A172 (cell line): ENCODE measurements at regions not wholly inside any gene's neighbourhood (a gene's known extent, or its start where the extent isn't known, plus 50 kb on each side); places are given as distances from the start of the nearest gene placed in this dataset.
"Not testable (repeated sequence)": the region's sequence is repeated elsewhere in the genome, so short reads cannot be mapped to it uniquely, and the experiment has no call there.

Experiments used
- DNase-seq: peaks from one replicate; pipeline ENCODE4 v3.0.0-alpha.2; 2015; ENCODE audit warnings: low spot score

GRCh38 chr14:28820677-28821076, 54.1 kb downstream of the FOXG1 start:
- no peak for DNase-seq

GRCh38 chr14:28821993-28822392, 55.4 kb downstream of the FOXG1 start:
- DNase-seq, result no peak

GRCh38 chr14:28823245-28823644, 56.7 kb downstream of the FOXG1 start:
- DNase-seq, result no peak

DNA sequence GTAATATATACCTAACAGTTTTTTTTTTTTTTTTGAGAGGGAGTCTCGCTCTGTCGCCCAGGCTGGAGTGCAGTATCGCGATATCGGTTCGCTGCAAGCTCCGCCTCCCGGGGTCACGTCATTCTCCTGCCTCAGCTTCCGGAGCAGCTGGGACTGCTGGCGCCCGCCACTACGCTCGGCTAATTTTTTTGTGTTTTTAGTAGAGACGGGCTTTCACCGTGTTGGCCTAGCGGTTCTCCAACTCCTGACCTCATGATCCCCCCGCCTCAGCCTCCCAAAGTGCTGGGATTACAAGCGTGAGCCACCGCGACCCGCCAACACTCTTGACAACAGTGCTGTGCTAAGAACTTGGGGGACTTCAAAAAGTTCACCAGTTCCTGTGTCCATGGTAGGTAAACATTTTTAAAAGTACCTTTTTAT, 63.5 kb downstream of the FOXG1 start:
- no peak for DNase-seq

DNA sequence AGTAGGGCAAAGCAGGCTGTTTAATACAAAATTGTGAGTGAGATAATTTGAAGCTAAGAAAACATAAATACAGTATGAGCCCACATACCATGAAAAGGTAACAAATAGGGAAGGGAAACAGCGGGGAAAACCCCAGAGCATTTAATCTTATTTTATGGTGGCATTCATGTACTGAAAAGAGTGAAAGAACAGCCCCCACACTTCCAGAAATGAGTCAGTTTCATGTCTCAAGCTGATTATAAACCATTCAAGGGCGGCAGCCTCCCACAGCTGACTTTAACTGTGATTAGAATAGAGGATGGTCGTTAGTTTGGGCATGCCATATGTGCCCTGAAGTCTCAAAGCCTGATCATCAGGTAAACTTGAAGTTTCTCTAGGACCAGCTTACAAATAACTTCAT, 64.5 kb downstream of the FOXG1 start:
- no peak for DNase-seq

DNA sequence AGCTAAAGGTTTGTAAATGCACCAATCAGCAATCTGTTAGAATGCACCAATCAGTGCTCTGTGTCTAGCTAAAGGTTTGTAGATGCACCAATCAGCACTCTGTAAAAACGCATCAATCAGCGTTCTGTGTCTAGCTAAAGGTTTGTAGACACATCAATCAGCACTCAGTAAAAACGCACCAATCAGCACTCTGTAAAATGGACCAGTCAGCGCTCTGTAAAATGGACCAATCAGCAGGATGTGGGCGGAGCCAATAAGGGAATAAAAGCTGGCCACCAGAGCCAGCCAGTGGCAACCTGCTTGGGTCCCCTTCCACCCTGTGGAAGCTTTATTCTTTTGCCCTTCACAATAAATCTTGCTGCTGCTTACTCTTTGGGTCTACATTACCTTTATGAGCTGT, 76.0 kb downstream of the FOXG1 start:
- not testable (repeated sequence) for DNase-seq

- DNase-seq, result no peak
These were observed 101.0 kb downstream of the FOXG1 start for GRCh38 chr14:28867571-28867970.

- no peak for DNase-seq
These were observed 103.5 kb downstream of the FOXG1 start for GRCh38 chr14:28870033-28870564.

- DNase-seq, result no peak
These were observed 109.5 kb downstream of the FOXG1 start for GRCh38 chr14:28875934-28876571.

DNA sequence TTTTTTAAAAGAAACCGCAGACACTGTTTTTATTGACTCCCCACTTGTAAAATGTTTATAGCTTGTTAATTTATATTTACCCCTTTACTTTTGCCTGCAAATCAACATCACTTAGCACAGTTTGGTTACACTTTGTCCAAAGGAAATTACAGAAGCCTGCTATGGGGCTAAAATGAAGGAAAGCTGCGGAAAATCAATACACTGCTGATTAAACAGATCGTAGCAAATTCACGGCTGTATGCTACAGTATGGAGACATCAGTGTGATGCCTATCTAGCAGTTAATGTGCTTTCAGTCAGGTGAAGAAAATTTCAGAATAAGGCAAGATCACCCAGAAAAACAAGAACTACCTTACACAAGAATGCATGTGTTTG, 110.0 kb downstream of the FOXG1 start:
- DNase-seq, result no peak

- no peak for DNase-seq
These were observed 111.3 kb downstream of the FOXG1 start for GRCh38 chr14:28877923-28878322.

- DNase-seq, result no peak
These were observed 113.0 kb downstream of the FOXG1 start for GRCh38 chr14:28879573-28879996.

- no peak for DNase-seq
These were observed 120.4 kb downstream of the FOXG1 start for GRCh38 chr14:28886940-28887339.

- DNase-seq, result no peak
These were observed 128.8 kb downstream of the FOXG1 start for GRCh38 chr14:28895389-28895788.

GRCh38 chr14:28896337-28896736, 129.8 kb downstream of the FOXG1 start:
- DNase-seq, result no peak

DNA sequence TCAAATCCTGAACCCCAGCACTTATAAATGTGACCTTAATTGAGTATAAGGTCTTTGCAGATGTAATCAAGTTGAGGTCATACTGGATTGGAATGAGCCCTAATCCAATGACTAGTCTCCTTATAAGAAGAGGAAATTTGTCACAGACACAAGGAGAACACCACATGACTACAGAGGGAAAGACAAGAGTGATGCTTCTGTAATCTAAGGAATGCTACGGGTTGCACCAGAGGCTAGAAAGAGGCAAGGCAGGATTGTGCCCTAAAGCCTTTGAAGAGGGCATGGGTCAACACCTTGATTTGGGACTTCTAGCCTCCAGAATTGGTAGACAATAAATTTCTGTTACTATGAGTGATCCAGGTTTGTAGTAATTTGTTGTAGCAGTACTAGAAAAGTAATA, 135.0 kb downstream of the FOXG1 start:
- DNase-seq, result no peak

GRCh38 chr14:28902930-28903329, 136.3 kb downstream of the FOXG1 start:
- DNase-seq, result no peak

DNA sequence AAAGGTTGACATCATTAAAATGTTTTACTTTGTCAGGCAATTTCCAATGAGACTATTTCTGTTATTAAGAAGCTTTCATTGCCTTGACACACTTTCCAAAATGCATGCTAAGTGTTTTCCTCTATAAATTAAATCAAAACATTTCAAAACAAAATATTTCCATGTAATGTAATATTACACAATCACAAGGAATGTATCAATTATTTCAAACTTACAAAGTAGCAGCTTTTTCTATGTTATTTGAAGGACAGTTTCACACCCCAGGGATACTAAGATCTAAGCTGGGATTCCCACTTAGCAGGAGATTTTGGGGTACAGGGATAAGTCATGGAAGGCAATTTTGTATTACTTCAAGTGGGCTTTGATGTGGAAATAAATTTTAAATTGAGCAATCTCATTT, 144.9 kb downstream of the FOXG1 start:
- no peak for DNase-seq

GRCh38 chr14:28913056-28913455, 146.5 kb downstream of the FOXG1 start:
- DNase-seq, result no peak

DNA sequence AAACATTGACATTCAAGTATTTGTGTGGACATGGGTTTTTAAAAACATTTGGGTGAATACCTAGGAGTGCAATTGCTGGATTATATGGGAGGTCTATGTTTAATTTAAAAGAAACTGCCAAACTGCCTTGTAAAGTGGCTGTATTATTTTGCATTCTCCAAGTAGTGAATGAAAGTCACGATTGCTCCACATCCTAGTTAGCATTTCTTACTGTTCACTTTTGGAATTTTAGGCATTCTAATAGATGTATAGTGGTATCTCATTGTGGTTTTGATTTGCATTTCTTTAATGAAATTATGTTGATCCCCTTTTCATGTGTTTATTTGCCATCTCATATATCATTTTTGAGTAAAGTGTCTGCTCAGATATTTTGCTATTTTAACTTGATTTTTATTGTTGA, 159.5 kb downstream of the FOXG1 start:
- DNase-seq, result no peak

GRCh38 chr14:28931999-28932398, 165.4 kb downstream of the FOXG1 start:
- DNase-seq, result no peak

GRCh38 chr14:28936601-28937000, 170.0 kb downstream of the FOXG1 start:
- DNase-seq, result no peak

DNA sequence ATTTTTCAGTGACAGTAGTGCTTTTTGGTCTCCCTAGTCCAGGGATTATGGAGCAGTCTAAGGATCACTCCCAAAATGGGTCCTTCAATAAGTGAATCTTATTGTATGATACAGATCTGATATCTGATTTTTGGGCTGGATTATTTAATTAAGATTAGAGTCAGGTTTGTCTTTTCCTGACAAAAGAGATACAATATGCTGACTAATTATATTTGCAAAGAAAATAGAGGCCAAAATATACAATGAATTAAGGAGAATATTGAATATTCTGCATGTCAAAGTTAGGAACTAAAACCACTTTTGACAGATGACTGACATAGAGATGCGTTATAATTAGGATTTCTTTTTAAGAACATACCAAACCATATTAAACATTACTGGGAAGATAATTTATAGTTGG, 175.2 kb downstream of the FOXG1 start:
- DNase-seq, result no peak

- no peak for DNase-seq
These were observed 178.0 kb downstream of the FOXG1 start for GRCh38 chr14:28944605-28945004.
